Transverse colon (tissue), 3 donors: ENCODE measurements at regions not wholly inside any gene's neighbourhood (a gene's known extent, or its start where the extent isn't known, plus 50 kb on each side); places are given as distances from the start of the nearest gene placed in this dataset.

Experiments
- POLR2A ChIP-seq: fragments of 450-650 bp; IDR thresholded peaks from one replicate; pipeline ENCODE4 v1.6.1; 2016; ENCODE audit warnings: antibody characterized with exemption, mild to moderate bottlenecking, moderate library complexity
- TF ChIP-seq, protein P1 (sequence below), 5 experiments: fragments of 200-600 bp in 3 of 5; fragments of 450-650 bp in 2 of 5; sonication (generic) in 3 of 5; IDR thresholded peaks; 1 replicate in 2 of 5; 2 replicates in 3 of 5; pipeline ENCODE4 v1.5.1; 2016 to 2017; ENCODE audit warnings: antibody characterized with exemption in 5 of 5, inconsistent platforms in 3 of 5, mild to moderate bottlenecking in 2 of 5, moderate library complexity in 1 of 5

DNA sequence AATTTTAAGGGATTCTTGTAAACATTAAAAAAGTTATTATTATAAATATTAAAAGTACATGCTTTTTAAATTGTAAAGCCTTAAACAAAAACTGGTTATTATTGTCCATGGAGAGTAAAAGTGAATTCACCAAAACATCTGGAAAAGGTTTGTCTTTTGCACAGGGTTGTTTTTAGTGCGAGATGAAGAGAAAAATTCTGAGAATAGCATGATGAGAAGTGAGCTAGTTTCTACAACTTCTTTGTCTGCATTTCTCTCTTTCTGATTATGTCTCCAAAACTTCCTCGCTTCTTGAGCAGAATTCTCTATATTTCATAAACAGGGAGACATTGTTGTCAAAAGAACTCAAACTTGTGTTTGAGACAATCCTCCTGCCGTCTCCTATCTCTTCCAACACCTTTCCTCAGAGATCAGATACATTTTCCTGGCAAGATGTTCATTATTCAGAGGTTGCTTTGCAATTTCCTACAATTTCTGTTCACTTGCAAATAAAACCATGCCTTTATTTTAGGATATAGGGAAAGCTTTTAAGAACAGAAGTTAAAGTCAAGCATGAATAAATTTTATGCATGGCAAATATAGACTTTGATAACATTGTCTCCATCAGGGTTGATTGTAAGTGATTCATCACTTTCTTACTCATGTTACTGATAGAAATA, 372.1 kb upstream of the NPVF start:
- TF ChIP-seq, protein P1, sequence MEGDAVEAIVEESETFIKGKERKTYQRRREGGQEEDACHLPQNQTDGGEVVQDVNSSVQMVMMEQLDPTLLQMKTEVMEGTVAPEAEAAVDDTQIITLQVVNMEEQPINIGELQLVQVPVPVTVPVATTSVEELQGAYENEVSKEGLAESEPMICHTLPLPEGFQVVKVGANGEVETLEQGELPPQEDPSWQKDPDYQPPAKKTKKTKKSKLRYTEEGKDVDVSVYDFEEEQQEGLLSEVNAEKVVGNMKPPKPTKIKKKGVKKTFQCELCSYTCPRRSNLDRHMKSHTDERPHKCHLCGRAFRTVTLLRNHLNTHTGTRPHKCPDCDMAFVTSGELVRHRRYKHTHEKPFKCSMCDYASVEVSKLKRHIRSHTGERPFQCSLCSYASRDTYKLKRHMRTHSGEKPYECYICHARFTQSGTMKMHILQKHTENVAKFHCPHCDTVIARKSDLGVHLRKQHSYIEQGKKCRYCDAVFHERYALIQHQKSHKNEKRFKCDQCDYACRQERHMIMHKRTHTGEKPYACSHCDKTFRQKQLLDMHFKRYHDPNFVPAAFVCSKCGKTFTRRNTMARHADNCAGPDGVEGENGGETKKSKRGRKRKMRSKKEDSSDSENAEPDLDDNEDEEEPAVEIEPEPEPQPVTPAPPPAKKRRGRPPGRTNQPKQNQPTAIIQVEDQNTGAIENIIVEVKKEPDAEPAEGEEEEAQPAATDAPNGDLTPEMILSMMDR (IDR thresholded peaks at IDR 0.05), result no peak
- no peak for TF ChIP-seq POLR2A
